ENCODE measurements at regions not wholly inside any gene's neighbourhood (a gene's known extent, or its start where the extent isn't known, plus 50 kb on each side); places are given as distances from the start of the nearest gene placed in this dataset.
A peak's percentile ranks its signal among the peaks of the same experiment; 100 is the strongest.
"Not testable (repeated sequence)": the region's sequence is repeated elsewhere in the genome, so short reads cannot be mapped to it uniquely, and the experiment has no call there.

DNA sequence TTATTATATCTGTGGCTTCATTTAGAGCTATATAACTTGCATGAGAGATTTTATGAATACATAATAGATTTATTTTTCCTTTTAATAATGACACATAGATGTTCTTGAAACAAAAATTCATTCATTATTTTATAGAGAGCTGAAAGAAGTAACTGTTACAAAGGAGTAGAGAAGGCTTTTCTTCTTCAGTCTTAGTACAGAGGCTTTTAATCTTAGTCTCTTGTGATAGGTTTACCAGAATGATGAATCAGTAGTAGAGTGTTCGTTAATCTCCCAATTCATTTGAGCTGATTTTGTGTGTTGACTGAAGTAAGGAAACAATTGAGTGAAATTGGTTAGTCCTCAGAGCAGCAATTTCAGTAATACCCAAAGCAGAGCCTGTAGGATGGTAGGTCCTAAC is 1284.1 kb upstream of the ACO1 start:
- DNase-seq: no peak

DNA sequence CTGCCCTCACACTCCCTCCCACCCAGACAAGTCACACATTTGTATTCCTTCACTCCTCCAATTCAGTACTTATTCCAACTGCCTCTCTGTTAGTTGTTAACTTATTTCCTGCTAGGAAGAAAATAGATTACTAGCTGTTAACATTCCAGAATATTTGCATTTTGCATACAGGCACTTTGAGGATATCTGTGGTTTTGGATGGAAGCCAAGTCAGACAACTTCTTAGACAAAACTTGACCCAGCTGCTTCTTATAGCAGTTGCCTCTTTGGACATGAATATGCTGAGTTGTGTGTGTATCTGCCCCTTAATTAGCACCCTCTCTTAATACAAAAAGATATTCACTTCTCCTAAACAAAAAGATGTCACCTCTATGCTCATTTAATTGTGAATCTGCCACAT is 1280.6 kb upstream of the ACO1 start:
- DNase-seq: no peak

DNA sequence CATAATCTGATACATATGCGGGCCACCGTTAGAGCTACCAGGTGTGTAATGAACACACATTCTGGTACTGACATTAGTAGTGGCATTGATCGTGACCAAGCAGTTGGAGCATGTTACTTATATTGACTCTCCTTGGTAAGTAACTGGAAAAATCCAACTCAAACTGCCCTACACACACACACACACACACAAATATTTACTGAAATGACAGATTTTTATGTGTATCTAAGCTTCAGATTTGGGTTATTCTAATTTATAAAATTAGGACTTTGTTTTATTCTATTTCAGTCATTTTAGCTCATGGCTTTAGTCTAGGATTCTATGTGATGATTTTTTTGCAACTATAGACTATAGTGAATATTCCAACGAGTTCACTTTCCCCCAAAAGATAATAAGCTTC is 1280.2 kb upstream of the ACO1 start:
- DNase-seq: no peak

DNA sequence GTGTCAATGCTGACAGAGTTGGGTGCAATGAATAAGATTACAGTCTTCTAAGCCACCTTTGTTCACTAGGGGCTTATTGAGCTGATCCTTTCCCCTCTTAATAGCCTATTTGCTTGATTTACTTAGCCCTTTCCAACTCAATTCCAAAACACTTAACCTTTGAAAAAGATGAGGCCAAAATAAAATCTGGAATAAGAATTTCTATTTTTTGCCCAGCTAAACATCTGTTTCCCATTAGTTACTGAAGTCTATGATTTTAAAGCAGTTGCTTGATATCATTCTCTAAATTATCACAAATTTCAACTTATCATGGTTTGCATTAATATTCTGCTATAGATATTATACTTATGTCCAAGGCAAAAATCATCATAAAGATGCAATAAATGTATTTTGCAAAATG is 1272.0 kb upstream of the ACO1 start:
- DNase-seq: no peak

DNA sequence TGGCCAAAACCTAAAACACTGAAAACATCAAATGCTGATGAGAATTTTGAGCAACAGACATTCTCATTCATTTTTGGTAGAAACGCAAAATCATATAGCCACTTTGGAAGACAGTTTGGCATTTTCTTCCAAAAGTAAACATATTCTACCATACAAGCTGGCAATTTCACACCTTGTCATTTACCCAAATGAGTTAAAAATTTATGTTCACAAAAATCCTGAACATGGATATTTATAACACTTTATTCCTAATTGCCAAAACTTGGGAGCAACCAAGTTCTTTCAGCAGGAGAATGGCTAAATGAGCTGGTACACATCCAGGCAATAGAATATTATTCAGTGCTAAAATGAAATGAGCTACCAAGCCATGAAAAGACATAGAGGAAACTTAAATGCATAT is 1270.1 kb upstream of the ACO1 start:
- DNase-seq: no peak

DNA sequence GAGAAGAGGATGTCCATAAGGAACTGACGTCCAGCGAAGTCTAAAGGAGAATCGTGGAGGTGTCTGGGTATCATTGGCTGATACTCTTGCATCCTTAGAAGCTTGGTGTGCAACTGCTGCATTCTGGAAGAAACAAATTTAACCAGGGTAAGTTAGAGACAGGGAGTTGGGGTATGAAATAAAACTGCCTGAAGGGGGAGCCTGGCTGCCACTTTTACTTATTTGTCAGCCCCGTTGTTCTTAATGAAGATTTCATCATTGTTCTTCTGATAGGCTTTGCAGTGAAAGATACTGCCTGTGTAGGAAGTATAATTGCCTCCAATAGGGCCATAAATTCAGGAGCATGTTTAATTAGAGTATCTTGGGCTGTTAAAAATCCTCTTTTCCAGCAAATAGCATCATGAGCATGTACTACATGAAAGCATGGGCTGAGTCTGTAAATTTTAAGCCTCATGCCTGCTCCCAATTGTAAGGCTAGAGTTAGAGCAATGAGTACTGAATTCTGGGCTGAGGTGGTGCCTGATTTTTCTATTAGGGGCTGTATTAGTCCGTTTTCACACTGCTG is 1264.5 kb upstream of the ACO1 start:
- peak; percentile 9 for DNase-seq

DNA sequence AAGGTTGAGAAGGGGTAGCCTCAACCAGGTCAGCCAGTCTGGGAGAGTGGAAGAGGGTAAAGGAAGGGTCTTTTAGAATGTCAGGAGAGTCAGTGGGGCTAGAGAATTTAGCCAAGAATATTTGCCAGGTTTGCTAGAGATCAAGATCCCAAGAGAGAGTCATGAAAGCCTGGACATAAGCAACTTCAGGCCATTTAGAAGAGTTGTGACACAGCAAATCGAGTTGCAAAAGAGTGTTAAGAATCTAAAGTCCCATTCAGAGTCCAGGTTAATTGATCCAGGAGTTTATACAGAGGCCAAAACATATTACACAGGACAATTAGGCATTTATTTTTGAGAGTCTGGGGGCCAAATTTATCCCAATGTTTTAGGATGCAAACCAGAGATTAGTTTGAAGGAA is 1260.1 kb upstream of the ACO1 start:
- DNase-seq: no peak

DNA sequence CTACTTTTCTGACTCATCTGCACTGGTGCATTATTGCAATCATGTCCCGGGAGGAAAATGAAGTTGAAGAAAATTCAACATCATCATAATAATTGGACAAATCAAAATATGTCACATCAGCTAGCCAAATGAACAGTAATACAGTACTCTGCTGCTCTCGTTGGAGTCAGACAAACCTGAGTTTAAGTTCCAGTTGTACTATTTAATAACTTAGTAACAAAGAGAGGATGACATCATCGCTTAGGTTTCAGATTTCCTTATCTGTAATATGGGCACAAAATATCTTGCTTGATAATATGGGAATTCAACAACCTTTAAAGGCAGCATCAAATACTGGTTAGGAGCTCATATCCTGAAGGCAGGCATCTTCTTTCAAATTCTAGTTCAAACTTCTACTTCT is 1248.9 kb upstream of the ACO1 start:
- DNase-seq: no peak

DNA sequence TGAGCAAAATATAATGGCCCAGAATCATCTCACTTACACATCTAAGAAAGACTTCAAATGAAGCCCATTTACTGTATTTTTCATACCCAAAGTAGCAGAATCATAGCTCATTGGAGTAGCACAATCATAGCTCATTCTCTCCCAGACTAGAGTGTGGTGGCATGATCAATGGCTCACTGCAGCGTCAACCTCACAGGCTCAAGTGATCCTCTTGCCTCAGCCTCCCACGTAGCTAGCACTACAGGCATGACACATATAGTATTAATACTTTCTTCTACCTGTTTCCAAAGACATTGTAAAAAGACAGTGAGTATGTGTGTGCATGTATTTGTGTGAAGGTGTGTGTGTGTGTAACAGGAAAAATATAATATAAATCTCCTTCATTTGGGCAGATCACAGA is 1247.9 kb upstream of the ACO1 start:
- DNase-seq: no peak

DNA sequence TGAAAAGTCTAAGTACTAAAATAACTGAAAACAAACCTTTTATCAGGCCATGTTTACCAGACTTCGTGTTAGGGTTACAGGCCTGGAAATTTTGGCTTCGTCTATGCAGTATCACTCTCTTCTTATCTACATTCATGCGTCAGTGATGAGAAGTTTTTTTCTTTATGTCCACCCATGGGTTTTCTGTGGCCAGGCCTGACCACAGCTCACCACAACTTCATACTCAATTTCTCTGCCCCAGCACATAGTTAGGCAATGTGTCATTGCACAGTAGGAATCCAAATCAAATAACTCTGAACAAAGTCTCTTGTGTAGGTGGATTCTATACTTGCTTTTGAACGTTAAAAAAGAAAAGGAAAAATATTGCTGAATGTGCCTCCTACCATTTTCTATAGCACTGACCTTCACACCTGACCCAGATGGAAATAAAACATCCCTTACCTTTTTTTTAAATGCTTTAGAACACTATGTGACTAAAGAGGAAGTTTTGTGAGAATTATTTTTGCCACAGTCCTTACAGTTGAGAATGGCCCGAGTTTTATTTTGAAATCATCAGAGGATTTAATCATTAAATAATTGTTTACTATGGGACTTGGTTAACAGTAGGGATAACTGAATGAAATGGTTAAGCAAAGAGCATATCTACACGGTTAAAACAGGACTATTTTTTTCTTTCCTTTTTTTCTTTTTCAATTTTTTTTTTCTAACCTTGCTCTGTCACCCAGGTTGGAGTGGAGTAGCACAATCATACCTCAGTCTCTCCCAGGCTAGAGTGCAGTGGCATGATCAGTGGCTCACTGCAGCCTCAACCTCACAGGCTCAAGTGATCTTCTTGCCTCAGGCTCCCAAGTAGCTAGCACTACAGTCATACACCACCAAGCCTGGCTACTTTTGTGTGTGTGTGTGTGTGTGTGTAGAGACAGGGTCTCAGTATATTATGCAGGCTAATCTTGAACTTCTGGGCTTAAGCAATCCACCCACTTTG is 1247.0 kb upstream of the ACO1 start:
- DNase-seq: no peak

DNA sequence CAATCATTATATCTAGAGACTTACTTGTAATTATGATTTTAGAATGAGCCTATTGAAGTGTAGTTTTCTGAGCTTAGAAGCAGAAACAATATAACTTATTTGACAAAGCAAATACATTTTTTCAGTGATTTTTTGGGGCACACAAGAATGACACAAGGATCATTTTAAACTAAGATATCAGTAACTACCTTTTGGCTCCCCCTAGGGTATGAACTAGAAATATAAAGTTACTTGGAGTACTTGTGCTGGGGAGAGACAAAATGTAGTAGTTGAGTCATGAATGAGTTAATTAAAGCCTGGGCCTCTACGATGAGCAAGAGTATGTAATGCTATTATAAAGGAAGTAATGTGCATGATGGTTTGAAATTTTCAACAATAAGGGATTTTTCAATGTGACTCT is 1244.1 kb upstream of the ACO1 start:
- DNase-seq: no peak

DNA sequence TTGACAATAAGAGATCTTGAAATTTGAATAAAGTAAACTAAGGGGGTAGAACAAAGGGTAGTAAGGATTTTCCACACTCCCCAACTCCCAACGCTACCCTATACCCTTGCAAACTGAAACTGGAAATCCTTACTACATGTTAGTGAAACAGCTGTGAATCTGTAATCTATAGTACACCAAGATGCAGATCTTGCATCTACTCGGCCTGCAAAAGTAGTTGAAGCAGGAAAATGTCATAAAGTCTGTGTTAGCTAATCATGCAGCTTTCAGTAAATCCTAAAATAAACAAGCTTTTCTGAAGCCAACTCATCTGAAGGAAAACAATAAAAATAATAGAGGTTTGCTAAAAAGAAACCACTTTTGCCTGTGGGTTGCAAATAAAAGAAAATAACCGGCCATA is 1242.0 kb upstream of the ACO1 start:
- no peak for DNase-seq

DNA sequence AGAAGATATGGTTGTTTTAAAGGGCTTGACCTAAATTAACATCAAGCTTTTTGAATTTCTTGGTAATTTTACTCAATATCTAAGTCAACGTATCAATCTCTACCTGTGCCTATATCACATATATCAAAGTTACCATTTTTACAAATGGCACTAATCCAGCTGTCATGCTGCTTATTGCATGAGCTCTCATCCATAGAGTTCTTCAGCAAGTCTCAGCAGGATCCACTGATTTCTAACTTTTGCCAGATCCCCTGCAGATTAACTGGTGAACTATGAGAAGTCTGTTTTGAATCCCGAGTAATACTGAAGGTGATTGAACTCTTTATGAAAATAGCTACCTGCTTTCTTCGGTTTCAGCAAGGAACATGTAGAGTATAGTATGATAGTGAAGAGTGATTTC is 1239.8 kb upstream of the ACO1 start:
- DNase-seq: no peak

DNA sequence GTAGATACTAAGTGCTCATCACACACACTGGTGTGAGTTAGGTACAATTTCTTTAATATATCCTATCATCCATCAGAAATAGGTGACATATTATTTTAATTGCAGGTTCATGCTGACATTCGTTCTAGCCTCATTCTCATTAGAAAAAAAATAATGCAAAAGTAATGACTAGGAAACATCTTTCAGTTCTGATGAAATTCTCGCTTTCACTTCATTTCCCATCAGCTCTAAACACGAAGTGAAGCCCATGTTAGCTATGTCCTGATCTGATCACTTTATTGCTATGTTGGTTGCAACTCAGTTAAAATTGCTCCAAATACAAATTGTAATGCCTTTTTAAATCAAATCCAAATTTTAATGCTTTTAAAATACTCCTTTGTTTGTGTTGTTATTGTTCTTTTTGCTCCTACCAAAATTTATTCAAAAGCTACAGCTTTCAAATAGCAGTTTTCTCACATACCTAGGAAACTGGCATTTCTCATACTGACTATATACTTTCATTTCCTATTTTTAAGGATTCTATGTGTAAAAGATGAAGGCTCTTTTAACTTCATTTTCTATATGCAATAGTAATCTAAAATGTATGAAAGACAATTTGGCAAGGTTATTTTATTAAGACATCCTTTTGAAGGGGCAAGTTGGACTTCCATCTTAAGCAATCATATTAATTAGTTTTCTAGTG is 1237.8 kb upstream of the ACO1 start:
- DNase-seq: no peak

DNA sequence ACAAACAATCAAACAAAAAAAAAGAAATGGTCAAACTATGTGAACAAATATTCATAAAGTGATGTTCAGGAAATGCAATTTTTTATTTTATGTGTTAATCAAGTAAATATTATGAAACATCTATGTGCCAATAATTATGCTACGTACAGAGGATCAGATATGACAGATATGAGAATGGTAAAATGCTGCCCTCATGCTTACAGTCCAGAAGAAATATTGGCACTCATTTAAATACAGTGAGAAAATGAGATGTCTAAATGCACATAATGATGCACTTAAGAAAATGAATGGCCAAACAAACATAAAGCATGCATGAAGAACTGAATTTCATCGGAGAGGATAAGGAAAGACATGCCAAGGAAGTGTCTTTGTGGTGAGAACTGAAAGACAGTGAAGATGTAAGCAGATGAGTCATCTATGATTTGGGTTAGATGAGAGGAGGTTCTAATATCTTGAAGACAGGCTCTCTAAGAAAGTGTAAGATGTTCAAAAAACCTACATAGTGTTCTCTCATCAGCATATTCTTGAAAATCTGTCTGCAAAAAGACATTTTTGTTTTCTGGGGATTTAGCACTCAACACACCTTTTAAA is 1231.1 kb upstream of the ACO1 start:
- DNase-seq: no peak

DNA sequence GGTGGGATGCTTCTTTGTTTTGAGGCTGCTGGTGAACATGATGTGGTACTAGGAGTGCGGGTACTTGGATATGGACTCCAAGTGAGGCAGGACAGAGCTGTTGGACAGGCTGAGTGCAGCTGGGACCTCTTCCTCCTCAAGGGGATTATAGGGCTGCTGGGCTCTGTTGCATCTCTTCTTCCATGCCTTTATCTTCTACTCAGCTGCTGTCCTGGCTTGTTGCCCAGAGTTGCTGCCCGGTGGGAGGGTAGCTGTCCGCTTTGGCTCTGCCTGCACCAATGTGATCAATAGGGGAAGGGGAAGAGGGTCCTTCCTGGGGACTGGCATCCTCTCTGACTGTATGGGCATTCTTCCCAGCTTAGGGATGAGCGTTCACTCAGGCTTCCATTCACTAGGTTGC is 1217.9 kb upstream of the ACO1 start:
- DNase-seq: no peak

DNA sequence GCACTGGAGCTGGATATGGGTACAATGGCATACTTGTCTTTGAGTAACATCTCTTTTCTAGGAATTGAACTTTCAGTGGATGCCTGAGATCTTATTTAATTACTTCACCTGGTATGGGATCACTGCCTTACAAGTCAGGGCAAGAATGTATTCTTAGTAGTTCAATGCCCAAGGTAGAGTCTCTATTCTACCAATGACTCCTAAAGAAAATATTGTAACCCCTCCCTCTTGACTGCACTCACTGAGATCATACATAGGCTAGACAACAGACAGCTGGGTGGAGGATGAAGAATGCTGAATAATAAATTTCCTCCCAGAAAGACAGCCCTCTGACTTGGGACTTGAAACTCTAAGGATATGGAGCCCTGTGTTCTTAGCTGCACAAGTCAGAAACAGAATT is 1216.3 kb upstream of the ACO1 start:
- no peak for DNase-seq

DNA sequence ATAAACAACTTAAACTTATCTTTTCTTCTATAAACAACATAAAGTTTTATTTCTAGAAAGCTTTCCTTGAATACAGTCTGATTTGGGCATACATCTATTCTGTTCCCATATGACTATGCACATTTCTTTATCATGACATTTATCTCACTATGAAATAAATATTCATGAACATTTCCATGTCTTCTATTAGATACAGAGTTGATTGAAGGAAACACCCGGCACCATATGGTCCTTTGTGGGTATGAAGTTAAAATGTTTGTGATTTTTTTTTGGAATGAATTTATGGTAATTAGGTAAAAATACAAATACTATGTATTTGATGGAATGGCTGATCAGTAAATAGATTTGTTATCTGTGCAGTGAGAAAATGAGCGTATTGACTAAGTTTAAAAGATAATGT is 1209.8 kb upstream of the ACO1 start:
- no peak for DNase-seq

DNA sequence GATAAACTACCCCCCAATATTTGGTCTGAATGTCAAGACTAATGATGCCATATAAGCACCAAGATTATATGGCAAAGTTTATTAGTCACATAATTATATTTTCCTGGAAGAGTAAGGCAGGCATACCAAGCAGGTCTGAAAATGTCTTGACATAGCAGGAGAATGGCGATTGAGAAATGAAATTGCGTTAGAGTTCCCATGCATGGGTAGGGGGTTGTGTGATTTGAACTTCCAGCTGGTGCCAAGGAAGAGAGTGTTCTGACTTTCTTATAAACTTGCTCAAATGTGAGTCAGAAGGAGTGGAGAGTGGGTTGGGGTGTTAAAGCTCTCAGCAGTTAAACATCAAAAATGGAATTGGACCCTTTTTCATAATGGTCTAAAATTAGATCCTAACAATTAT is 1200.6 kb upstream of the ACO1 start:
- no peak for DNase-seq

DNA sequence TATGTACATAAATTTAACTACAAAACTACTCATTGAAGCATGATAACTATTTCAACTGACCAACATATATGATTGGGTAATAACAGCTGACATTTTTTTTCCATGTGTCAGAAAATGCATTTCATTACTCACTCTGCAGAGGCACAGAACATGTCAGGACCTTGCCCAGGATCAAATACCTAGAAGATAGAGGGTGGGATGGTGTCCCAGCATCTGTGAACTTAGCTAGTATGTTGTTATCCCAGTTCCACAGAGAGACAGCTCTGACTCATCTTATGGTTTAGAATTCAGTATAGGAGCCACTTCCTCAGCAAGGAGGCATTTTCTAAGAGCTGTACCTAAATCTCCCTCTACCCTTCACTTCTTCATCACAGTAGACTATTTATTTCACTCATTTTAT is 1198.6 kb upstream of the ACO1 start:
- no peak for DNase-seq

DNA sequence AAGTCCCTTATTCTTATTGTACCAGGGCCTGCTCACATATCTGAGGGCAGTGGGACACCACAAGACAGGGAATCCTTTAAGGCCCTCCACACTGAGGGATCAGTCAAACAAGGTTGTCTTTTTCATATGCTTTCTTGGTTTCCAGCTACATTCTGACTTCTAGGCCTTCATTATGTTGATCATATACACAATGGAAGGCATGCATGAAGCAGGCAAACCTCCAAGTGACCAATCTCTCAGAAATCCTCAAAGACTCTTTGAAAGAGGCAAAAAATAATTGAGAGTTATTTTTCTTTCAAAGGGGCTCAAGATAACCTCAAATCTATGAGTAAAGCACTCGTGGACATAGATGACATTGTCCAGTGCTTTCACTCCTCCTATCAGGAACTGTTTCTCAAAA is 1195.9 kb upstream of the ACO1 start:
- DNase-seq: no peak

DNA sequence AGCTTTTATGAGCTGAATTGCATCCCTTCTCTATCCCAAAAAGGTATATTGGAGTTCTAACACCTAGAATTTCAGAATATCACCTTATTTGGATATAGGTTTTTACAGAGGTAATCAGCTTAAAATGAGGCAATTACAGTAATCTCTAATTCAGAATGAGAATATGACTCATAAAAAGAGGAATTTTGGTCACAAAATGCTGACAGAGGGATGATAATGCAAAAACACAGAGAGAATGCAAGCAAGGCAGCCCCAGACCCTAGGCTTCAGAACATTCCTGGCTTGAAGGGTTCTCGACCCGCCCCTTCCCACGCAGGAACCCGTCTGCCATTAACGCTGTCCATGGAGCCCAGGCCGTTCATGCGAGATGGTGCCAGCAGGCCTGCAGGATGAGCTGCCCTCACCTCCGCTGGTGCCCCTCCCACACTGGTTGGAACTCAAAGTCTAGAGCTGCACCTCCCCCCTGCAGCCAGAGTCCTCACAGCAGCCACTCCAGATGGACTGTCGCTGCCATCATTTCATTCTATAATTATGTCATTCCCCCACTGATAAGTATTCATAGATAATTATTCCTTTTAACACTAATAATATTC is 1173.4 kb upstream of the ACO1 start:
- DNase-seq: no peak

DNA sequence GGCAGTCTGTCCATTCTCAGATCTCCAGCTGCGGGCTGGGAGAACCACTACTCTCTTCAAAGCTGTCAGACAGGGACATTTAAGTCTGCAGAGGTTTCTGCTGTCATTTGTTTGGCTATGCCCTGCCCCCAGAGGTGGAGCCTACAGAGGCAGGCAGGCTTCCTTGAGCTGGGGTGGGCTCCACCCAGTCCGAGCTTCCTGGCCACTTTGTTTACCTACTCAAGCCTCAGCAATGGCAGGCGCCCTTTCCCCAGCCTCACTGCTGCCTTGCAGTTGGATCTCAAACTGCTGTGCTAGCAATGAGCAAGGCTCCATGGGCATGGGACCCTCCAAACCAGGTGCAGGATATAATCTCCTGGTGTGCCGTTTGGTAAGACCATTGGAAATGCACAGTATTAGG is 1154.5 kb upstream of the ACO1 start:
- DNase-seq: not testable (repeated sequence)

All from retina (tissue), 1 donor.